Naive thymus-derived CD4-positive, alpha-beta T cell (primary cell): ENCODE measurements at regions not wholly inside any gene's neighbourhood (a gene's known extent, or its start where the extent isn't known, plus 50 kb on each side); places are given as distances from the start of the nearest gene placed in this dataset.
"Not testable (repeated sequence)": the region's sequence is repeated elsewhere in the genome, so short reads cannot be mapped to it uniquely, and the experiment has no call there.

Source experiments
- ATAC-seq: fragments of 150-1000 bp; cut with Tn5 transposase; 2 replicates; pipeline ENCODE4 v1.10.0; 2021; ENCODE audit warnings: mild to moderate bottlenecking, moderate library complexity
- CTCF ChIA-PET: fragments of 350-600 bp; sonication (Branson Sonifier 250); formaldehyde crosslinking; loops from one replicate; lab custom pipeline; 2021; ENCODE audit warnings: antibody characterized with exemption; lab: Charles Lee
- POLR2A ChIA-PET: fragments of 350-600 bp; sonication (Branson Sonifier 250); formaldehyde crosslinking; loops from one replicate; lab custom pipeline; 2021; ENCODE audit warnings: antibody characterized with exemption, inconsistent platforms; lab: Charles Lee
- DNase-seq, 9 donors: peaks; one replicate each; pipeline versions ENCODE4 v3.0.0 to v3.0.0-alpha.2; 2020 to 2022; ENCODE audit warnings: mixed read lengths in 1 of 9
- H3K27ac ChIP-seq: one replicate; pipeline ENCODE4 v1.7.0; 2013; ENCODE audit warnings: mild to moderate bottlenecking, low read depth, low read length, moderate library complexity
- H3K27me3 ChIP-seq, 2 donors: one replicate each; pipeline ENCODE4 v1.7.0; 2013; ENCODE audit warnings: low read length in 2 of 2, mild to moderate bottlenecking in 2 of 2, moderate library complexity in 2 of 2; ENCODE audit not compliant: control insufficient read depth in 2 of 2, insufficient read depth in 2 of 2
- H3K36me3 ChIP-seq, 3 experiments: 1 replicate in 2 of 3; 2 replicates in 1 of 3; pipeline ENCODE4 v1.7.0; 2013; ENCODE audit warnings: low read length in 3 of 3, mild to moderate bottlenecking in 3 of 3, moderate library complexity in 1 of 3; ENCODE audit not compliant: insufficient read depth in 3 of 3, control insufficient read depth in 2 of 3
- H3K4me1 ChIP-seq, 2 donors: one replicate each; pipeline ENCODE4 v1.7.0; 2013; ENCODE audit warnings: low read length in 2 of 2, mild to moderate bottlenecking in 2 of 2, moderate library complexity in 1 of 2; ENCODE audit not compliant: control insufficient read depth in 2 of 2, insufficient read depth in 2 of 2
- H3K4me3 ChIP-seq: 2 replicates; pipeline ENCODE4 v1.7.0; 2013; ENCODE audit warnings: mild to moderate bottlenecking, low read length
- H3K9me3 ChIP-seq, 3 experiments: 1 replicate in 2 of 3; 2 replicates in 1 of 3; pipeline ENCODE4 v1.7.0; 2013; ENCODE audit warnings: low read length in 3 of 3; ENCODE audit not compliant: control insufficient read depth in 2 of 3
- H3K27ac Mint-ChIP-seq, 9 donors: one replicate each; pipeline ENCODE4 v1.8.0; 2020 to 2022; ENCODE audit warnings: mixed read lengths in 9 of 9, mild to moderate bottlenecking in 8 of 9, moderate library complexity in 5 of 9, inconsistent platforms in 2 of 9
- H3K27me3 Mint-ChIP-seq, 5 donors: one replicate each; pipeline ENCODE4 v1.8.0; 2021 to 2022; ENCODE audit warnings: mixed read lengths in 5 of 5, mild to moderate bottlenecking in 1 of 5
- H3K36me3 Mint-ChIP-seq, 5 donors: one replicate each; pipeline ENCODE4 v1.8.0; 2020 to 2022; ENCODE audit warnings: mixed read lengths in 5 of 5, mild to moderate bottlenecking in 3 of 5, inconsistent platforms in 1 of 5
- H3K4me1 Mint-ChIP-seq, 7 donors: one replicate each; pipeline ENCODE4 v1.8.0; 2020 to 2022; ENCODE audit warnings: mixed read lengths in 7 of 7, mild to moderate bottlenecking in 3 of 7, inconsistent platforms in 1 of 7
- H3K4me3 Mint-ChIP-seq, 10 donors: one replicate each; pipeline ENCODE4 v1.8.0; 2020 to 2022; ENCODE audit warnings: mild to moderate bottlenecking in 10 of 10, mixed read lengths in 10 of 10, moderate library complexity in 6 of 10, inconsistent platforms in 2 of 10
- H3K9me3 Mint-ChIP-seq, 11 donors: one replicate each; pipeline ENCODE4 v1.8.0; 2020 to 2022; ENCODE audit warnings: mixed read lengths in 11 of 11, mild to moderate bottlenecking in 4 of 11, inconsistent platforms in 1 of 11, moderate library complexity in 1 of 11
- intact Hi-C, 2 donors: fragments of 100-400 bp; cut with micrococcal nuclease; formaldehyde crosslinking; loops; one replicate each; pipeline ENCODE4 v1.15.1; 2023

- ATAC-seq (no peak), DNase-seq (no peak)
- H3K4me1 Mint-ChIP-seq = peaks cover 0 to 3% (median 0%) of the 10 kb centered on the region in 7 donors
- POLR2A ChIA-PET = no interaction called here
- intact Hi-C loops = no loop called here
- H3K4me3 ChIP-seq = no peak overlapping the region
- H3K36me3 Mint-ChIP-seq = no peaks in the 10 kb centered on the region
- H3K4me1 ChIP-seq = no peaks in the 10 kb centered on the region
- no peaks in the 10 kb centered on the region for H3K9me3 ChIP-seq
- H3K36me3 ChIP-seq = no peaks in the 10 kb centered on the region
- H3K27ac ChIP-seq = no peak overlapping the region
- H3K4me3 Mint-ChIP-seq = no peak overlapping the region
- no peak overlapping the region for H3K27ac Mint-ChIP-seq
- peaks cover 0 to 1% (median 0%) of the 10 kb centered on the region in 11 donors for H3K9me3 Mint-ChIP-seq
- CTCF ChIA-PET = no interaction called here
- H3K27me3 Mint-ChIP-seq = peaks cover 0 to 12% (median 3%) of the 10 kb centered on the region in 5 donors
- H3K27me3 ChIP-seq = no peaks in the 10 kb centered on the region
Measured at GRCh38 chr5:158244882-158245281, 385.9 kb upstream of the CLINT1 start.

GRCh38 chr5:158236511-158237335, 377.8 kb upstream of the CLINT1 start:
- H3K27me3 Mint-ChIP-seq = peaks cover 0 to 4% (median 0%) of the 10 kb centered on the region in 5 donors
- ATAC-seq = no peak
- Histone ChIP-seq H3K9me3 (no peaks in the 10 kb centered on the region), H3K27me3 (no peaks in the 10 kb centered on the region), H3K27ac (no peak overlapping the region), H3K4me1 (no peaks in the 10 kb centered on the region), H3K36me3 (no peaks in the 10 kb centered on the region), H3K4me3 (no peak overlapping the region)
- CTCF ChIA-PET = no interaction called here
- no peak overlapping the region for H3K4me3 Mint-ChIP-seq
- POLR2A ChIA-PET = no interaction called here
- no peak overlapping the region for H3K27ac Mint-ChIP-seq
- intact Hi-C loops = no loop called here
- peaks cover 0 to 5% (median 0%) of the 10 kb centered on the region in 11 donors for H3K9me3 Mint-ChIP-seq
- no peaks in the 10 kb centered on the region for H3K36me3 Mint-ChIP-seq
- peaks cover 5 to 19% (median 12%) of the 10 kb centered on the region in 7 donors for H3K4me1 Mint-ChIP-seq
- no peak for DNase-seq

- H3K36me3 ChIP-seq = no peaks in the 10 kb centered on the region
- peak overlapping the region in 3 of 10 donors; percentile 0 to 55 (median 13) for H3K4me3 Mint-ChIP-seq
- CTCF ChIA-PET = no interaction called here
Measured at GRCh38 chr5:158235159-158235547, 376.2 kb upstream of the CLINT1 start.

GRCh38 chr5:158234323-158235158, 375.6 kb upstream of the CLINT1 start:
- Mint-ChIP-seq H3K27ac (peak overlapping the region in 2 of 9 donors; percentile 7 to 49), H3K9me3 (peaks cover 0 to 5% (median 0%) of the 10 kb centered on the region in 11 donors), H3K4me3 (peak overlapping the region in 6 of 10 donors; percentile 0 to 55 (median 21)), H3K27me3 (no peaks in the 10 kb centered on the region), H3K4me1 (peaks cover 5 to 19% (median 12%) of the 10 kb centered on the region in 7 donors), H3K36me3 (no peaks in the 10 kb centered on the region)
- Histone ChIP-seq H3K27me3 (no peaks in the 10 kb centered on the region), H3K4me1 (no peaks in the 10 kb centered on the region), H3K4me3 (no peak overlapping the region), H3K27ac (no peak overlapping the region), H3K36me3 (no peaks in the 10 kb centered on the region), H3K9me3 (no peaks in the 10 kb centered on the region)
- ATAC-seq (peak; percentile 64), DNase-seq (peak in 3 of 9 donors; percentile 1 to 29 (median 9))
- ChIA-PET POLR2A (no interaction called here), CTCF (no interaction called here)
- intact Hi-C loops = no loop called here

More at GRCh38 chr5:158235159-158235547, 376.2 kb upstream of the CLINT1 start:
- Mint-ChIP-seq H3K9me3 (peaks cover 0 to 5% (median 0%) of the 10 kb centered on the region in 11 donors), H3K36me3 (no peaks in the 10 kb centered on the region), H3K27me3 (peaks cover 0 to 3% (median 0%) of the 10 kb centered on the region in 5 donors), H3K27ac (no peak overlapping the region), H3K4me1 (peaks cover 5 to 19% (median 12%) of the 10 kb centered on the region in 7 donors)
- Histone ChIP-seq H3K9me3 (no peaks in the 10 kb centered on the region), H3K27ac (no peak overlapping the region), H3K27me3 (no peaks in the 10 kb centered on the region), H3K4me1 (no peaks in the 10 kb centered on the region), H3K4me3 (no peak overlapping the region)
- POLR2A ChIA-PET = no interaction called here
- intact Hi-C loops = no loop called here
- no peak for DNase-seq
- no peak for ATAC-seq

GRCh38 chr5:158233735-158234322, 374.9 kb upstream of the CLINT1 start:
- H3K9me3 ChIP-seq = no peaks in the 10 kb centered on the region
- Mint-ChIP-seq H3K36me3 (no peaks in the 10 kb centered on the region), H3K27ac (no peak overlapping the region), H3K4me3 (peak overlapping the region in 6 of 10 donors; percentile 0 to 40 (median 21)), H3K27me3 (no peaks in the 10 kb centered on the region), H3K9me3 (peaks cover 0 to 5% (median 1%) of the 10 kb centered on the region in 11 donors), H3K4me1 (peaks cover 5 to 19% (median 12%) of the 10 kb centered on the region in 7 donors)
- no peak overlapping the region for H3K27ac ChIP-seq
- no peaks in the 10 kb centered on the region for H3K36me3 ChIP-seq
- intact Hi-C loops = no loop called here
- DNase-seq (no peak), ATAC-seq (peak; percentile 48)
- POLR2A ChIA-PET = no interaction called here
- no peaks in the 10 kb centered on the region for H3K4me1 ChIP-seq
- CTCF ChIA-PET = no interaction called here
- H3K27me3 ChIP-seq = no peaks in the 10 kb centered on the region
- no peak overlapping the region for H3K4me3 ChIP-seq

- H3K4me3 Mint-ChIP-seq, POLR2A ChIA-PET, H3K4me1 Mint-ChIP-seq, H3K9me3 ChIP-seq, H3K27me3 ChIP-seq, H3K36me3 Mint-ChIP-seq, H3K27ac ChIP-seq, intact Hi-C loops, H3K4me1 ChIP-seq, H3K27me3 Mint-ChIP-seq, CTCF ChIA-PET, ATAC-seq, H3K36me3 ChIP-seq, DNase-seq, H3K4me3 ChIP-seq, H3K27ac Mint-ChIP-seq: not testable (repeated sequence)
- peaks cover 0 to 12% (median 6%) of the 10 kb centered on the region in 11 donors for H3K9me3 Mint-ChIP-seq
Measured at GRCh38 chr5:158227314-158227713, 368.4 kb upstream of the CLINT1 start.
